Ishikawa (cell line): ENCODE measurements at regions not wholly inside any gene's neighbourhood (a gene's known extent, or its start where the extent isn't known, plus 50 kb on each side); places are given as distances from the start of the nearest gene placed in this dataset.

ENCODE experiments used
- CEBPB ChIP-seq: IDR thresholded peaks from 2 replicates; pipeline ENCODE4 v1.6.1; 2012
- CREB1 ChIP-seq: IDR thresholded peaks from 2 replicates; pipeline ENCODE4 v1.6.1; 2012; ENCODE audit warnings: low read depth
- EGR1 ChIP-seq: IDR thresholded peaks from 2 replicates; pipeline ENCODE4 v1.6.1; 2012
- EP300 ChIP-seq: IDR thresholded peaks from 2 replicates; pipeline ENCODE4 v1.6.1; 2012; ENCODE audit warnings: borderline replicate concordance
- FOXM1 ChIP-seq: IDR thresholded peaks from 2 replicates; pipeline ENCODE4 v1.6.1; 2012; ENCODE audit warnings: low read depth, borderline replicate concordance
- MAX ChIP-seq: IDR thresholded peaks from 2 replicates; pipeline ENCODE4 v1.6.1; 2012
- NFIC ChIP-seq: IDR thresholded peaks from 2 replicates; pipeline ENCODE4 v1.6.1; 2012
- RAD21 ChIP-seq: IDR thresholded peaks from 2 replicates; pipeline ENCODE4 v1.6.1; 2012; ENCODE audit warnings: low read depth
- REST ChIP-seq: IDR thresholded peaks from 2 replicates; pipeline ENCODE4 v1.6.1; 2012; ENCODE audit warnings: low read depth, mild to moderate bottlenecking
- TAF1 ChIP-seq: IDR thresholded peaks from 2 replicates; pipeline ENCODE4 v1.6.1; 2012; ENCODE audit warnings: low read depth, mild to moderate bottlenecking
- TCF12 ChIP-seq: IDR thresholded peaks from 2 replicates; pipeline ENCODE4 v1.6.1; 2012; ENCODE audit warnings: low read depth
- TEAD4 ChIP-seq: IDR thresholded peaks from 2 replicates; pipeline ENCODE4 v1.6.1; 2012
- USF1 ChIP-seq: IDR thresholded peaks from 2 replicates; pipeline ENCODE4 v1.6.1; 2012
- YY1 ChIP-seq: IDR thresholded peaks from 2 replicates; pipeline ENCODE4 v1.6.1; 2012; ENCODE audit warnings: low read depth
- ZBTB7A ChIP-seq: IDR thresholded peaks from 2 replicates; pipeline ENCODE4 v1.6.1; 2012; ENCODE audit warnings: low read depth

GRCh38 chr3:153956613-153957012 lies 164.6 kb upstream of the ARHGEF26 start:
- TF ChIP-seq RAD21 = no peak
- no peak for TF ChIP-seq USF1
- TF ChIP-seq YY1 = no peak

- TF ChIP-seq ZBTB7A = no peak
- TF ChIP-seq FOXM1 = no peak
- no peak for TF ChIP-seq EP300
- TF ChIP-seq RAD21 = no peak
- TF ChIP-seq CEBPB = no peak
- no peak for TF ChIP-seq NFIC
- no peak for TF ChIP-seq CREB1
- TF ChIP-seq TEAD4 = no peak
- no peak for TF ChIP-seq TAF1
- no peak for TF ChIP-seq EGR1
- TF ChIP-seq YY1 = no peak
- no peak for TF ChIP-seq REST
- no peak for TF ChIP-seq USF1
- TF ChIP-seq TCF12 = no peak
- no peak for TF ChIP-seq MAX
Observed at GRCh38 chr3:153957421-153957820, 163.8 kb upstream of the ARHGEF26 start.

- TF ChIP-seq FOXM1 (no peak), NFIC (no peak), TAF1 (no peak), EP300 (no peak), ZBTB7A (no peak), CREB1 (no peak), YY1 (no peak), MAX (no peak), EGR1 (no peak), REST (no peak), CEBPB (no peak), TEAD4 (no peak), USF1 (no peak), TCF12 (no peak), RAD21 (no peak)
Observed at GRCh38 chr3:153958635-153959595, 162.3 kb upstream of the ARHGEF26 start.

- no peak for TF ChIP-seq RAD21
- TF ChIP-seq REST = no peak
- TF ChIP-seq TEAD4 = no peak
- no peak for TF ChIP-seq YY1
- no peak for TF ChIP-seq CEBPB
- no peak for TF ChIP-seq CREB1
- TF ChIP-seq EGR1 = no peak
- TF ChIP-seq ZBTB7A = no peak
Observed at GRCh38 chr3:153960458-153961074, 160.6 kb upstream of the ARHGEF26 start.
